Caco-2 (cell line): ENCODE measurements at regions not wholly inside any gene's neighbourhood (a gene's known extent, or its start where the extent isn't known, plus 50 kb on each side); places are given as distances from the start of the nearest gene placed in this dataset.

Source experiments
- BruUV-seq: library from RNA; stranded (reverse); fragments of 400-500 nt; replicated peaks from 2 replicates; lab custom pipeline; 2021; lab: Mats Ljungman, UMichigan
- CTCF ChIA-PET: fragments of 300-600 bp; sonication (Branson Sonifier 250); formaldehyde crosslinking; loops from one replicate; lab custom pipeline; 2022; ENCODE audit warnings: antibody characterized with exemption; lab: Charles Lee
- POLR2A ChIA-PET: fragments of 300-600 bp; sonication (Branson Sonifier 250); formaldehyde crosslinking; loops from one replicate; lab custom pipeline; 2022; ENCODE audit warnings: antibody characterized with exemption; lab: Charles Lee
- DNase-seq, 2 experiments: peaks; one replicate each; pipeline versions ENCODE4 v3.0.0 to v3.0.0-alpha.2; 2020 to 2022
- H3K27me3 ChIP-seq: replicated peaks from 2 replicates; pipeline ENCODE4 v1.6.0; 2011; ENCODE audit warnings: low read length; ENCODE audit not compliant: control insufficient read depth, insufficient read depth
- H3K36me3 ChIP-seq: 2 replicates; pipeline ENCODE4 v1.5.1; 2011; ENCODE audit warnings: low read length; ENCODE audit not compliant: control insufficient read depth, insufficient read depth
- H3K4me1 ChIP-seq: fragments of 250-450 bp; sonication (Bioruptor Pico); 2 replicates; pipeline ENCODE4 v1.5.1; 2020; ENCODE audit warnings: mild to moderate bottlenecking
- H3K4me3 ChIP-seq: 2 replicates; pipeline ENCODE4 v1.5.1; 2011; ENCODE audit warnings: low read depth, mild to moderate bottlenecking, control low read depth, low read length
- H3K9me3 ChIP-seq: fragments of 250-450 bp; sonication (Bioruptor Pico); 2 replicates; pipeline ENCODE4 v1.5.1; 2020; ENCODE audit warnings: mild to moderate bottlenecking, moderate library complexity
- H3K27ac Mint-ChIP-seq: one replicate; pipeline ENCODE4 v1.8.0; 2022; ENCODE audit warnings: mixed read lengths; ENCODE audit not compliant: unreplicated experiment
- H3K27me3 Mint-ChIP-seq: one replicate; pipeline ENCODE4 v1.8.0; 2022; ENCODE audit warnings: mixed read lengths; ENCODE audit not compliant: insufficient read depth, unreplicated experiment
- H3K36me3 Mint-ChIP-seq: one replicate; pipeline ENCODE4 v1.8.0; 2022; ENCODE audit warnings: mild to moderate bottlenecking, mixed read lengths; ENCODE audit not compliant: insufficient read depth, unreplicated experiment
- H3K4me1 Mint-ChIP-seq: one replicate; pipeline ENCODE4 v1.8.0; 2022; ENCODE audit warnings: low read depth, mixed read lengths; ENCODE audit not compliant: unreplicated experiment
- H3K4me3 Mint-ChIP-seq: one replicate; pipeline ENCODE4 v1.8.0; 2022; ENCODE audit warnings: mild to moderate bottlenecking, moderate library complexity, mixed read lengths; ENCODE audit not compliant: unreplicated experiment
- H3K9me3 Mint-ChIP-seq: one replicate; pipeline ENCODE4 v1.8.0; 2022; ENCODE audit warnings: mixed read lengths; ENCODE audit not compliant: unreplicated experiment
- CTCF ChIP-seq, 2 experiments: fragments of 200-600 bp in 1 of 2; IDR thresholded peaks; 1 replicate in 1 of 2; 2 replicates in 1 of 2; pipeline versions ENCODE4 v1.5.1 to v1.8.0; 2011 to 2022; ENCODE audit warnings: antibody characterized with exemption in 1 of 2, control low read depth in 1 of 2, inconsistent platforms in 1 of 2, low read depth in 1 of 2, low read length in 1 of 2, mild to moderate bottlenecking in 1 of 2, moderate library complexity in 1 of 2; ENCODE audit not compliant: insufficient read depth in 1 of 2, severe bottlenecking in 1 of 2, unreplicated experiment in 1 of 2
- intact Hi-C: fragments of 100-400 bp; cut with micrococcal nuclease; formaldehyde crosslinking; loops from one replicate; pipeline ENCODE4 v1.10.0; 2022; ENCODE audit not compliant: unreplicated experiment

- ChIA-PET CTCF (no interaction called here), POLR2A (no interaction called here)
- H3K4me1 ChIP-seq, result no peaks in the 10 kb centered on the region
- no peak for DNase-seq
- no peaks in the 10 kb centered on the region for H3K9me3 ChIP-seq
- no peak for TF ChIP-seq CTCF (IDR thresholded peaks at IDR 0.05; ENCODE audit: insufficient read depth in 1 of 2, low read depth in 1 of 2, low read length in 1 of 2, severe bottlenecking in 1 of 2, unreplicated experiment in 1 of 2)
- Mint-ChIP-seq H3K27ac (no peak overlapping the region), H3K4me3 (no peak overlapping the region), H3K27me3 (no peaks in the 10 kb centered on the region), H3K36me3 (no peaks in the 10 kb centered on the region), H3K9me3 (no peaks in the 10 kb centered on the region), H3K4me1 (no peaks in the 10 kb centered on the region)
- intact Hi-C loops, result no loop called here
- BruUV-seq, result no TSS peak
- H3K36me3 ChIP-seq, result no peaks in the 10 kb centered on the region
- no peaks in the 10 kb centered on the region for H3K27me3 ChIP-seq
- H3K4me3 ChIP-seq, result no peak overlapping the region
These were observed 557.8 kb upstream of the TLE4 start for GRCh38 chr9:79013715-79014610.

- no peak for TF ChIP-seq CTCF (IDR thresholded peaks at IDR 0.05; ENCODE audit: insufficient read depth in 1 of 2, low read depth in 1 of 2, low read length in 1 of 2, severe bottlenecking in 1 of 2, unreplicated experiment in 1 of 2)
- Mint-ChIP-seq H3K4me1 (no peaks in the 10 kb centered on the region), H3K27me3 (no peaks in the 10 kb centered on the region), H3K4me3 (no peak overlapping the region), H3K36me3 (no peaks in the 10 kb centered on the region), H3K27ac (no peak overlapping the region), H3K9me3 (no peaks in the 10 kb centered on the region)
- DNase-seq, result no peak
- ChIA-PET CTCF (no interaction called here), POLR2A (no interaction called here)
- no TSS peak for BruUV-seq
- Histone ChIP-seq H3K9me3 (no peaks in the 10 kb centered on the region), H3K4me1 (no peaks in the 10 kb centered on the region), H3K4me3 (no peak overlapping the region), H3K27me3 (no peaks in the 10 kb centered on the region), H3K36me3 (no peaks in the 10 kb centered on the region)
- intact Hi-C loops, result no loop called here
These were observed 556.7 kb upstream of the TLE4 start for GRCh38 chr9:79014929-79015699.

- Mint-ChIP-seq H3K9me3 (no peaks in the 10 kb centered on the region), H3K4me1 (no peaks in the 10 kb centered on the region), H3K27me3 (no peaks in the 10 kb centered on the region), H3K4me3 (no peak overlapping the region), H3K36me3 (no peaks in the 10 kb centered on the region), H3K27ac (no peak overlapping the region)
- Histone ChIP-seq H3K4me3 (no peak overlapping the region), H3K9me3 (no peaks in the 10 kb centered on the region), H3K27me3 (no peaks in the 10 kb centered on the region), H3K4me1 (no peaks in the 10 kb centered on the region), H3K36me3 (no peaks in the 10 kb centered on the region)
- intact Hi-C loops, result no loop called here
- ChIA-PET POLR2A (no interaction called here), CTCF (no interaction called here)
- no peak for DNase-seq
- no TSS peak for BruUV-seq
- no peak for TF ChIP-seq CTCF (IDR thresholded peaks at IDR 0.05; ENCODE audit: insufficient read depth in 1 of 2, low read depth in 1 of 2, low read length in 1 of 2, severe bottlenecking in 1 of 2, unreplicated experiment in 1 of 2)
These were observed 555.8 kb upstream of the TLE4 start for GRCh38 chr9:79015951-79016350.
